CD4-positive, alpha-beta T cell (primary cell): ENCODE measurements at regions not wholly inside any gene's neighbourhood (a gene's known extent, or its start where the extent isn't known, plus 50 kb on each side); places are given as distances from the start of the nearest gene placed in this dataset.

Experiments used
- ATAC-seq: fragments of 200-7000 bp; cut with Tn5 transposase; one replicate; pipeline ENCODE4 v1.10.0; 2022; ENCODE audit warnings: mild to moderate bottlenecking; ENCODE audit not compliant: poor library complexity
- CTCF ChIA-PET: fragments of 350-600 bp; sonication (Branson Sonifier 250); formaldehyde crosslinking; loops from one replicate; lab custom pipeline; 2021; ENCODE audit warnings: antibody characterized with exemption, inconsistent platforms; lab: Charles Lee
- POLR2A ChIA-PET: fragments of 350-600 bp; sonication (Branson Sonifier 250); formaldehyde crosslinking; loops from one replicate; lab custom pipeline; 2021; ENCODE audit warnings: antibody characterized with exemption, inconsistent platforms; lab: Charles Lee
- DNase-seq, 14 experiments: peaks; one replicate each; pipeline ENCODE4 v3.0.0-alpha.2; 2013 to 2020; ENCODE audit warnings: mixed read lengths in 2 of 14
- H3K27ac ChIP-seq, 2 donors: one replicate each; pipeline versions ENCODE4 v1.5.1 to v1.7.0; 2013; ENCODE audit warnings: low read length in 2 of 2, low read depth in 1 of 2, mild to moderate bottlenecking in 1 of 2
- H3K27me3 ChIP-seq, 2 experiments: 1 replicate in 1 of 2; 2 replicates in 1 of 2; pipeline versions ENCODE4 v1.6.1 to v1.7.0; 2013; ENCODE audit warnings: low read length in 2 of 2, control low read depth in 1 of 2, mild to moderate bottlenecking in 1 of 2, moderate library complexity in 1 of 2; ENCODE audit not compliant: insufficient read depth in 2 of 2, control insufficient read depth in 1 of 2
- H3K36me3 ChIP-seq: one replicate; pipeline ENCODE4 v1.6.1; 2013; ENCODE audit warnings: low read length, control low read depth; ENCODE audit not compliant: insufficient read depth
- H3K4me1 ChIP-seq: one replicate; pipeline ENCODE4 v1.6.1; 2013; ENCODE audit warnings: low read length, control low read depth; ENCODE audit not compliant: insufficient read depth
- H3K4me3 ChIP-seq: one replicate; pipeline ENCODE4 v1.5.1; 2013; ENCODE audit warnings: mild to moderate bottlenecking, low read length, moderate library complexity
- H3K9me3 ChIP-seq, 2 experiments: 1 replicate in 1 of 2; 2 replicates in 1 of 2; pipeline versions ENCODE4 v1.6.1 to v1.7.0; 2013; ENCODE audit warnings: low read length in 2 of 2, mild to moderate bottlenecking in 2 of 2, control low read depth in 1 of 2, moderate library complexity in 1 of 2; ENCODE audit not compliant: control insufficient read depth in 1 of 2, insufficient read depth in 1 of 2
- H3K27ac Mint-ChIP-seq: one replicate; pipeline ENCODE4 v1.8.0; 2020; ENCODE audit warnings: mixed read lengths
- H3K27me3 Mint-ChIP-seq: one replicate; pipeline ENCODE4 v1.8.0; 2021; ENCODE audit warnings: mixed read lengths
- H3K36me3 Mint-ChIP-seq: one replicate; pipeline ENCODE4 v1.8.0; 2021; ENCODE audit warnings: low read depth, mixed read lengths
- H3K4me1 Mint-ChIP-seq: one replicate; pipeline ENCODE4 v1.8.0; 2021; ENCODE audit warnings: low read depth, mixed read lengths
- H3K4me3 Mint-ChIP-seq: one replicate; pipeline ENCODE4 v1.8.0; 2020; ENCODE audit warnings: mild to moderate bottlenecking, mixed read lengths
- H3K9me3 Mint-ChIP-seq: one replicate; pipeline ENCODE4 v1.8.0; 2020; ENCODE audit warnings: mixed read lengths
- intact Hi-C, 2 experiments: fragments of 100-400 bp; cut with DNase I in 1 of 2; cut with micrococcal nuclease in 1 of 2; formaldehyde crosslinking; loops; one replicate each; pipeline versions ENCODE4 v1.15.1 to v1.9.0; 2023 to 2025; cut with DNase I, micrococcal nuclease
- TF ChIP-seq, protein P1 (sequence below): fragments of 200-600 bp; IDR thresholded peaks from one replicate; pipeline ENCODE4 v1.8.0; 2022; ENCODE audit warnings: antibody characterized with exemption, mild to moderate bottlenecking

DNA sequence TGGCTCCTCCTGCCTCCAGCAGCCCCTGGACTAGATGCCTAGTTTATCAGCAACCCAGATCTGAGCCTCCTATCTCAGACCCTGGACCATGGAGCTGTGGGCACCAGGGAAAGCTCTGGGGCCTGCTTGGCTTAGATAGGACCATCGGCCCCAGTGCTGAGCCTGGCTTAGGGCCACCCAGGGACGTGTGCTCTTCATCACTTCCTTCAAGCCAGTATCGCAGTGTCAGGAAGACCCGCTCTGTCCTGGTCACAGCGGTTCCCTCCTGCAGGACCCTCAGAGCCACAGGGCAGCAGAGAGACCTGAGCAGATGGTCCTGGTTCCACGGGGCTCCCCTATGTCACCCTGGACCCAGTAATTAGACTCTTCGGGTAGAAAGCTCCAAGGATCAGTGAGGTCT is 105.7 kb upstream of the FAM20C start:
- H3K4me3 ChIP-seq = no peak overlapping the region
- H3K27me3 Mint-ChIP-seq = no peaks in the 10 kb centered on the region
- ATAC-seq (no peak), DNase-seq (no peak)
- H3K9me3 Mint-ChIP-seq = no peaks in the 10 kb centered on the region
- peaks cover 4% of the 10 kb centered on the region for H3K4me1 ChIP-seq
- ChIA-PET POLR2A (no interaction called here), CTCF (no interaction called here)
- no peaks in the 10 kb centered on the region for H3K36me3 Mint-ChIP-seq
- no peak overlapping the region for H3K27ac Mint-ChIP-seq
- no peaks in the 10 kb centered on the region for H3K27me3 ChIP-seq
- H3K9me3 ChIP-seq = no peaks in the 10 kb centered on the region
- no peaks in the 10 kb centered on the region for H3K36me3 ChIP-seq
- no peak overlapping the region for H3K4me3 Mint-ChIP-seq
- TF ChIP-seq, protein P1, sequence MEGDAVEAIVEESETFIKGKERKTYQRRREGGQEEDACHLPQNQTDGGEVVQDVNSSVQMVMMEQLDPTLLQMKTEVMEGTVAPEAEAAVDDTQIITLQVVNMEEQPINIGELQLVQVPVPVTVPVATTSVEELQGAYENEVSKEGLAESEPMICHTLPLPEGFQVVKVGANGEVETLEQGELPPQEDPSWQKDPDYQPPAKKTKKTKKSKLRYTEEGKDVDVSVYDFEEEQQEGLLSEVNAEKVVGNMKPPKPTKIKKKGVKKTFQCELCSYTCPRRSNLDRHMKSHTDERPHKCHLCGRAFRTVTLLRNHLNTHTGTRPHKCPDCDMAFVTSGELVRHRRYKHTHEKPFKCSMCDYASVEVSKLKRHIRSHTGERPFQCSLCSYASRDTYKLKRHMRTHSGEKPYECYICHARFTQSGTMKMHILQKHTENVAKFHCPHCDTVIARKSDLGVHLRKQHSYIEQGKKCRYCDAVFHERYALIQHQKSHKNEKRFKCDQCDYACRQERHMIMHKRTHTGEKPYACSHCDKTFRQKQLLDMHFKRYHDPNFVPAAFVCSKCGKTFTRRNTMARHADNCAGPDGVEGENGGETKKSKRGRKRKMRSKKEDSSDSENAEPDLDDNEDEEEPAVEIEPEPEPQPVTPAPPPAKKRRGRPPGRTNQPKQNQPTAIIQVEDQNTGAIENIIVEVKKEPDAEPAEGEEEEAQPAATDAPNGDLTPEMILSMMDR = no peak
- H3K27ac ChIP-seq = no peak overlapping the region
- intact Hi-C loops = no loop called here
- H3K4me1 Mint-ChIP-seq = peaks cover 5% of the 10 kb centered on the region

GRCh38 chr7:87047-87446 is 105.3 kb upstream of the FAM20C start:
- TF ChIP-seq, protein P1 = no peak
- Histone ChIP-seq H3K4me3 (no peak overlapping the region), H3K27ac (no peak overlapping the region), H3K4me1 (peaks cover 4% of the 10 kb centered on the region), H3K27me3 (no peaks in the 10 kb centered on the region), H3K36me3 (no peaks in the 10 kb centered on the region), H3K9me3 (no peaks in the 10 kb centered on the region)
- ChIA-PET POLR2A (no interaction called here), CTCF (no interaction called here)
- DNase-seq = no peak
- H3K36me3 Mint-ChIP-seq = no peaks in the 10 kb centered on the region
- intact Hi-C loops = no loop called here
- H3K4me3 Mint-ChIP-seq = no peak overlapping the region
- H3K4me1 Mint-ChIP-seq = peaks cover 5% of the 10 kb centered on the region
- H3K27me3 Mint-ChIP-seq = no peaks in the 10 kb centered on the region
- no peak for ATAC-seq
- no peaks in the 10 kb centered on the region for H3K9me3 Mint-ChIP-seq
- no peak overlapping the region for H3K27ac Mint-ChIP-seq

- Histone ChIP-seq H3K4me3 (no peak overlapping the region), H3K27ac (no peak overlapping the region), H3K9me3 (no peaks in the 10 kb centered on the region), H3K36me3 (no peaks in the 10 kb centered on the region), H3K27me3 (no peaks in the 10 kb centered on the region), H3K4me1 (peaks cover 4% of the 10 kb centered on the region)
- ChIA-PET CTCF (no interaction called here), POLR2A (no interaction called here)
- intact Hi-C loops = no loop called here
- DNase-seq (no peak), ATAC-seq (no peak)
- no peaks in the 10 kb centered on the region for H3K27me3 Mint-ChIP-seq
- peaks cover 5% of the 10 kb centered on the region for H3K4me1 Mint-ChIP-seq
- H3K4me3 Mint-ChIP-seq = no peak overlapping the region
- TF ChIP-seq, protein P1 = no peak
- no peak overlapping the region for H3K27ac Mint-ChIP-seq
- H3K36me3 Mint-ChIP-seq = no peaks in the 10 kb centered on the region
- no peaks in the 10 kb centered on the region for H3K9me3 Mint-ChIP-seq
These were observed 104.7 kb upstream of the FAM20C start for GRCh38 chr7:87671-88070.
